ENCODE measurements at regions not wholly inside any gene's neighbourhood (a gene's known extent, or its start where the extent isn't known, plus 50 kb on each side); places are given as distances from the start of the nearest gene placed in this dataset.

GRCh38 chr12:118840878-118841277 is 140.5 kb upstream of the SRRM4 start:
- DNase-seq (ENCODE audit: low read depth, low spot score): no peak
- peaks cover 33% of the 10 kb centered on the region for H3K9me3 ChIP-seq (ENCODE audit: control insufficient read depth, insufficient read depth, low read length)
- CTCF ChIA-PET: no interaction called here
- TF ChIP-seq CTCF (IDR thresholded peaks at IDR 0.05; ENCODE audit: low read depth, low read length): no peak
- no peaks in the 10 kb centered on the region for H3K27me3 ChIP-seq (ENCODE audit: control insufficient read depth, insufficient read depth, low read length)
- no peak overlapping the region for H3K27ac ChIP-seq (ENCODE audit: low read depth, low read length)
- POLR2A ChIA-PET: no interaction called here
- no peak overlapping the region for H3K4me3 ChIP-seq (ENCODE audit: low read depth, low read length)

GRCh38 chr12:118841588-118841987 is 139.8 kb upstream of the SRRM4 start:
- TF ChIP-seq CTCF (IDR thresholded peaks at IDR 0.05; ENCODE audit: low read depth, low read length): no peak
- CTCF ChIA-PET: no interaction called here

GRCh38 chr12:118842866-118843265 is 138.5 kb upstream of the SRRM4 start:
- no peaks in the 10 kb centered on the region for H3K27me3 ChIP-seq (ENCODE audit: control insufficient read depth, insufficient read depth, low read length)
- peaks cover 29% of the 10 kb centered on the region for H3K9me3 ChIP-seq (ENCODE audit: control insufficient read depth, insufficient read depth, low read length)
- ChIA-PET POLR2A (no interaction called here), CTCF (no interaction called here)
- no peak overlapping the region for H3K4me3 ChIP-seq (ENCODE audit: low read depth, low read length)
- no peak for DNase-seq (ENCODE audit: low read depth, low spot score)
- no peak for TF ChIP-seq CTCF (IDR thresholded peaks at IDR 0.05; ENCODE audit: low read depth, low read length)
- H3K27ac ChIP-seq (ENCODE audit: low read depth, low read length): no peak overlapping the region

More at GRCh38 chr12:118841588-118841987, 139.8 kb upstream of the SRRM4 start:
- no peak overlapping the region for H3K4me3 ChIP-seq (ENCODE audit: low read depth, low read length)
- H3K27ac ChIP-seq (ENCODE audit: low read depth, low read length): no peak overlapping the region
- H3K9me3 ChIP-seq (ENCODE audit: control insufficient read depth, insufficient read depth, low read length): peaks cover 29% of the 10 kb centered on the region
- POLR2A ChIA-PET: no interaction called here
- no peak for DNase-seq (ENCODE audit: low read depth, low spot score)
- H3K27me3 ChIP-seq (ENCODE audit: control insufficient read depth, insufficient read depth, low read length): no peaks in the 10 kb centered on the region

- Histone ChIP-seq H3K4me3 (ENCODE audit: low read depth, low read length) (no peak overlapping the region), H3K27ac (ENCODE audit: low read depth, low read length) (no peak overlapping the region), H3K27me3 (ENCODE audit: control insufficient read depth, insufficient read depth, low read length) (no peaks in the 10 kb centered on the region), H3K9me3 (ENCODE audit: control insufficient read depth, insufficient read depth, low read length) (peaks cover 24% of the 10 kb centered on the region)
- CTCF ChIA-PET: no interaction called here
- TF ChIP-seq CTCF (IDR thresholded peaks at IDR 0.05; ENCODE audit: low read depth, low read length): no peak
- DNase-seq (ENCODE audit: low read depth, low spot score): no peak
- POLR2A ChIA-PET: no interaction called here
Observed at GRCh38 chr12:118846416-118846815, 134.9 kb upstream of the SRRM4 start.

GRCh38 chr12:118850244-118850825 is 131.0 kb upstream of the SRRM4 start:
- DNase-seq (ENCODE audit: low read depth, low spot score): no peak
- peak; percentile 31 for TF ChIP-seq CTCF (IDR thresholded peaks at IDR 0.05; ENCODE audit: low read depth, low read length)
- CTCF ChIA-PET: interaction anchor here (0.6 kb wide), 1 partner anchor 50 kb away, joined by 3 read pairs; no protein-coding TSS in a partner anchor
- Histone ChIP-seq H3K9me3 (ENCODE audit: control insufficient read depth, insufficient read depth, low read length) (peaks cover 7% of the 10 kb centered on the region), H3K4me3 (ENCODE audit: low read depth, low read length) (no peak overlapping the region), H3K27me3 (ENCODE audit: control insufficient read depth, insufficient read depth, low read length) (no peaks in the 10 kb centered on the region), H3K27ac (ENCODE audit: low read depth, low read length) (no peak overlapping the region)
- POLR2A ChIA-PET: no interaction called here
